Activated CD4-positive, alpha-beta T cell treated with anti-CD3 and anti-CD28 coated beads for 48 hours (primary cell): ENCODE measurements at regions not wholly inside any gene's neighbourhood (a gene's known extent, or its start where the extent isn't known, plus 50 kb on each side); places are given as distances from the start of the nearest gene placed in this dataset.
A peak's percentile ranks its signal among the peaks of the same experiment; 100 is the strongest.

Experiments used
- DNase-seq: peaks from one replicate; pipeline ENCODE4 v3.0.0-alpha.2; 2020

DNA sequence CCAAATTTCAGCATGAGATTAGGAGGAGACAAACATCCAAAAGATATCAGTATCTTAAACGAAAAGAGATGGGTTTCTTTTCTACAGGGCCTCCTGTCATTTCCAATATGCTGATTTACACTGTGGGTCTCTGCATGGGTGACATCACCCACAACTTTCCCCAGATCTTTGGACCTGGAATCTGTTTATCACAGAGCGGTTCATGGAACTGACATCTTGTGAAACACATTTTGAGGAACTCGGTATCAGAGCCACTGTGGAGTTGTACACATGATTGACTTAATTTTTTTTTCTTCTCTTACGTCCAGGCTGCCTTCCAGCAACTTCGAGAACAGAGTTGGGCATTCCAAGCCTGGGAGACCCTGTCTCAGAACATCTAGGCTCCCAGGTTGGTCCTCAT, 80.2 kb upstream of the SERP2 start:
- no peak for DNase-seq

DNA sequence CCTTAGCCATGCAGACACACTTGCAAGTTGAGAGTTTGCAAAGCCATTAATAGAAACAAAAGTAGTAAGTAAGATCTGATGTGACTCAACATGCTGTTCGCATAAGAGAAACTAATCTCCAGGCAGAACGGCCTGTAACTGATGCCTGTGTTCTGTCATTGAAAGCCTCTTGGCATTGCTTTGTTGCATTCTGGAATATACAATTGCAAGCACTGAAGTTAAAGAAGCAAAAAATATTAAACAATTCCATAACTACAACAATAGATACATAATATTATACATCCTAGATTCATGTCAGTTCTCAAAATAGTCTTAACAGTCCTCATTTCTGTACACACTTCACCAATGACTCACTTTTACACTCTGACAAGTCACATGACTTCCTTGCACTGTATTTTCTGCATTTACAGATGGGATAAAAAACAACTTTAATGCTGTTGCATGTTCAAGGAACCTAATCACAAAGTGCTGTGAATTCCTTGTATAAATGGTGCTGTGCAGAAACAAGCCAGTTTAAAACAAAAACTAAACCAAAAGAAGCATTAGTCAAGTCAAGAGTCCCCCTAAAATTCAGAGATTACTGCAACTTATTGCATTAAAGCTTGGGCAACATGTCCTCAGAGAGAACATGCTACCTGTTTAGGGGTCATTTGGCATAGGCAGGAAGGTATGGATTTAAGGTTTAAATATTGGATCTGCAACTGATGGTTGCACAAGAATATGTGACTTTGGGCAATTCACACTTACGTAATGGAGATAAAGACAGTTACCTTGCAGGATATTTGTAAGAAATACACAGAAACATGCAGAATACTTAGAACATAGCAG, 79.5 kb upstream of the SERP2 start:
- DNase-seq = no peak

DNA sequence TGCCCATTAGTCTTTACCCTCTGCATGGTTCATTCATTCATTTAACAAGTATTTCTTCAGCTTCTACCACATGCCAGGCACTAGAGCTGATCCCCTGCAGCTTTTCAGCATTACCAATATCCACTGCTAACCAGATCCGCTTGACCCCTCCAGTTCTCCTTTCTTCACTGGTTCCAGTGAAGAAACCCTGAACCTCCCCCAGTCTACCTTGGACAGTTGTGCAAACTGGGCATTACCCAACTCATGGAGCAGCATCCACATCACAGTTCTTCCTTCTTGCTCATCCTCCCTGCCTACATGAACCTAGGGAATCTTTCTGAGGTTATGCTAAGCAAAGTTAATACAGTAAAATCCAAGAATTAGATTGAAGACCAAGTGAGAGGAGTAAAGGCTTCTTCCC, 78.7 kb upstream of the SERP2 start:
- DNase-seq = no peak

DNA sequence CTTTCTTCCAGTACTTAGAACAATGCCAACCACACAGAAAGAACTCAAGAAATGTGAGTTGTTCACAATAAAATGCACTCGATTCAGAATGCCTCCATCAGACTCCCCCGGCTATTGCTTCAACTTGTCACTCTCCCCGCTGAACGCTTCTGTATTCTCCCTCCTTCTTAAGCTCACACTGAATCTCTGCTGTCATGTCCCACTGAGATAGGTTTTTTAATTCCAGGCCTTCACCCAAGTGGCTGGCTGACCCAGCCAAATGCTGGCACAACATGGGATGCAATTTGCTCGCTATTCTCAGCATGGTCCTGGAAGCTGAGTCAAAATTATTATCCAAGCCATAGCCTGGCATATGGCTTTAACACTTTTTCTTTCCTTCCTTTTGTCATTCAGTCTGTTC, 76.8 kb upstream of the SERP2 start:
- DNase-seq = no peak

DNA sequence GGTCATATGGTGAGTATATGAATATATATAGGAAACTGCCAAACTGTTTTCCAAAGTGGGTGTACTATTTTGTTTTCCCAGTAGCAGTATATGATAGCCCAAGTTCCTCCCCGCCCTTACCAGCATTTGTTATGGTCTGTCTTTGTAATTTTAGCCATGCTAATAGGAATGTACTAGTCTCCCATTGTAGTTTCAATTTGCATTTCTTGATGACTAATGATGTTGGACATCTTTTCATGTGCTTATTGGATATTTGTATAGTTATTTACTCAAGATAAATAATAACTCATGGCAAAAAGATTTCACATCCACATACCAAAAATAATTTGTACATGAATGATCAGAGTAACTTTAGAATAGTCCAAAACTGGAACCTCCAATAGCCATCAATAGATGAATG, 75.3 kb upstream of the SERP2 start:
- DNase-seq = no peak

DNA sequence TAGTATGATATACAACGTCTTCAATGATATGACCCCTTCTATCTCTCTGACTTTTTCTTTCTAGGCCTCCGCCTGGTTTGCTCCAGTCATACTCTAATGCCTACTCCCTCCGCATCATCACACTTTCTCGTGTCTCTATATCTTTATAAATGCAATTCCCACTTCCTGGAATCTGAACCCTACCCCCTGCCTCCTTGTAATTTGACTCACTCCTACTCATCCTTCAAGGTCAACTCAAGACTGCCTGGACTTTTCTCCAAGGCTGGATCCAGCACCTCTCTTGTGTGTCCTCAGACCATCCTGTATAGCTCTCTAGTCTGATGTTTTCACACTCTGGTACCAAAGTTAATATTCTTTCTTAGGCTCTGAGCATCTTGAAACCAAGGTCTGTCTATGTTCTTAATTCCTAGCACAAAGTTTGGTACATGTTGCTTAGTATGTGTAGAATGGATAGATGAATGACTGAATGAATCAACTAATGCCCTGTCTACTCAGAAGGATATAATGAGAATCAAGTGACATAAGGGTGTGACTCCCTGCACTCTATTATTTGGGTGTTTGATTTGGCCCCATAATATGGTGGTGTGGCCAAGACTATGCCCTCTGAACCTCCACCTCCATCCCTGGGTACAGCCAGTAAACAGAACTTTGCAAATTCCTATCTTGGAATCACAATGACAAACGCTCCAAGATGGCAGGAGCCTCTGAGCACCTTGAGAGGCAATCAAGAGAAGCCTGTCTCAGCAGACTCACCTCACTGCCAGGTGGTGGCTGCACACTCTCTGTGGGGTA, 74.3 kb upstream of the SERP2 start:
- no peak for DNase-seq

DNA sequence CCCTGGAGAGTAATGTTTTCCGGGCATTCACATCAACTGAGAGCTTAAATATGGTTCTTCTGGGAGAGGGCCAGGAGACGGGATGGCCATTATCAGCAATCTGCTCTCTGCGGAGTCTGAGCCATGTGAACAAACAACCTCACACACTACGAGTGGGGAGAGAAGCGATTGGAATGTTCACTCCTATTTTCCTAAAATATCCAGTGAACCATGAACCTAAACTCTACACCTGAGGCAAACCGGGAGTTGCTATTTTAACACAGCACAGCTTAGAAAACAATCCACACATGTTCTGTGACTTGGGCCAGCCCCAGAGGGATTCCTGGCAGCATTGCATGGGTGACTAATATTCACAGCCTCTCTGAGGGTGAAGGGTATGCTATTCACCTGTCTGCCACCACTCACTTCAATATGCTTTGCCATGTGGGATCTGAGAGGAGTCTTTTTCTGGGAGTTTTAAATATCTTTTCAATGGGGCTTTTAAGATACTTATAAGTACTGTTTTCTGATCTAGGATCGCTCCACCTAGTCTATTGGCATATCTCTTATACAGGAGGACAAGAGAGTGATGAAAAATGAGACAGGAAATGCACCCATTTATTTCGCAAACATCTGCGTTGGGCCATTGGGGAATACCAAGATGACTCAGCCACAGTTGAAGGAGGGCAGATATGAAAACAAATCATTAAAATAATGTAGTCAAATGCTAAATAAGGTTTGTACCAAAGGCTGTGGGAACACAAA, 72.6 kb upstream of the SERP2 start:
- peak; percentile 26 for DNase-seq

DNA sequence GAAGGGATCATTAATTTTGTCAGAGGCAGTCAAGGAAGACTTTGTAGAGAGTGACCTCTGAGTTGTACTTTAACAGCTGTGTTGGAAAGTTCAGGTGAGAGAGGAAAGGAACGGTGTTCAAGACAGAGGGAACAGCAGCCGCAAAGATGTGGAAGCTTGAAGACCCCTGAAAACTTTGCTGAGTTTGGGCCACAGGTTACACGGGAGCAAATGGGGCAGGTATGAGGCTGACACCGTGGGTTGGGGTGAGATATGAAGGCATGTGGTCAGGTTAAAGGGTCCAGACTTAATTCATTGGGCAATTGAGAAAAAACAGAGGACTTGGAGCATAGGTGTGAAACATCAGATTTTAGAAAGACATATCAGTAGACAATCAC, 72.0 kb upstream of the SERP2 start:
- no peak for DNase-seq

DNA sequence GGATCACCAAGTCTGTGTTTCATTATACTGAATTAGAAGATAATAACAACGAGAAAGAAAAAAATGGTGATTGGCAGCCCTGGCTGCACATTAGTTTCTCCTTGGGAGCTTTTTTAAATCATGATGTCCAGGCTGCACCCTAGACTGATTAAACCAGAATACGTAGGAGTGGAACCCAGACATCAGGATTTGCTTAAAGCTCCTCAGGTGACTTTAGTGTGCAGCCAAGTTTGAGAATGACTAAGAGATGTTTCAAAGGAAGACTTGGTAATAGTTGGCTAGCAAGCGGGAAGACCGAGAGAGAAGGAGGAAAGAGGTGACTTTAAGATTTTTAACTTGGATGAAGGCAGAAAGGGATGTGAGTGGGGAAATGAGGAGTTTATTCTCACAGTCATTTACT, 71.4 kb upstream of the SERP2 start:
- DNase-seq = no peak

DNA sequence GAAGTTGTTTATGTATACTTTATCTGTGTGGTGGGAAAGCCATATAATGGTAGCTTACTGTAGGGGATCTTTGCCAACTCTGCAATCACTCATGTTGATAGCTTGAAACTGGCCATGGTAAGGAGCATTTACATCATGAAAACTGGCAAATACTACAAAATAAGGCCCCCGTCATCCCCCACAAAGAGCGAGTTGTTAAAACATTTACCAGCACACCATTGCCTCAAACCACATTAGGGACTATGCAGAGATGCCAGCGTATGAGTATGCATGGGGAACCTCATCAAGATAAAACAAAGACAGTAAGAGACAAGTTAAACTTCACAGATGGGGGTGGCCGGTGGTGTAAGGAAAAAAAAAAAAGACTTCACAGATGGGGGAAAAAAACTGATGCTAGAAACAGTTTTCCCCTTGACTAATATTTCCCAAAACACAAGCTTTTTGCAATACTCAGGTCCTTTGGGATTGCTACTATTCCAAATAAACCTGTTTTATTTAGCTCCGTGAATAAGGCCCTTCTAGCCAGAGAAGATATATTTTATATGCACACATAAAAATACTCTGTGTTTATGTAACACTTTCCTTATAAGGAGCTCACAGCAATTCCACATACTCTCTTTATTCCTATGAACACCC, 70.6 kb upstream of the SERP2 start:
- no peak for DNase-seq

DNA sequence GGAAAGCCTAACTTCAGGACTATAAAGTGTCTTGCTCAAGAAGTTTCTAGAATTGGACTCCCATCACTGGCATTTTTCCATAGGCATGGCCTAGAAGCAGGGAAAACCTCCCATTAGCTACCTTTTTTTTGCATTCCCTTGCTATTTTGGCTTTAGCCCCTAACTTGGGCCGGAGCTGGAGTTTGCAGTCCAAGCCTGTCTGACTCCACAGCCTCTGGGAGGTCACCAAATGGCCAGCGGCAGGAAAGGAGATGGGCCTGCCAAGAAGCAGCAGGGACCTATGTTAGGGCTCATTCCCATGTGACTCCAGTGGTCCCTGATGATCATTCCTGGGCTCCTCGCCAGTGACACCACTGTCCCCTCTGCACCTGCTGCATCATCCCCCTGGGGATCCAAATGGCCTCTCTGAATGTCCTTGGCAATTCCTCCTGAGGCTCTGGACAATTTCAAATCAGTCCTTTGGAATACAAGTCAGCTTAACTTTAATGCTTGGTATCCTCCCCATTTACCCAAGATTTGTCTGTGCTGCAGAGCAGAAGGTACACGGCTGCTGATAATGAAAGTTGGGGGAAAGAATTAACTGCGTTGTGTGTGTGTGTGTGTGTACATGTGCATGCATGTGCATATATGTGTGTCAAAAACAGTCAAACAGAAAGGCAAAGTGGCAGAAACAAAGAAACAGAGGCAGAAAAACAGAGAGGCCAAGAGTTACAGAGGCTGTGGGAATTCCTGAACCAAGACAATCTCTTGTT, 69.8 kb upstream of the SERP2 start:
- DNase-seq = no peak

DNA sequence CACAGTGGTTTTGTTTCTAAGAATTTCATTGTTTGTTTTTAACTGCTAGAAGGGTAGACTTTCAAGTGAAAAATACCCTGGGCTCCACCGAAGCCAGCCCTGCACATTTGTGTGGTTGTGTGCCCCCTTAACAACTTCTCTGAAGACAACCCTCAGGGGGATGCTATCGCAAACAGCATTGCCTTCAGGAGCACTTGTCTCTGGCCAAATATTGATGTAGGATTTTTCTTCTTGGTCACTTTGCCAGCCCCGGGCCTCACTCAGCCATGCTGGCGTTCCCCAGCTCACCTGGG, 69.2 kb upstream of the SERP2 start:
- DNase-seq = no peak

DNA sequence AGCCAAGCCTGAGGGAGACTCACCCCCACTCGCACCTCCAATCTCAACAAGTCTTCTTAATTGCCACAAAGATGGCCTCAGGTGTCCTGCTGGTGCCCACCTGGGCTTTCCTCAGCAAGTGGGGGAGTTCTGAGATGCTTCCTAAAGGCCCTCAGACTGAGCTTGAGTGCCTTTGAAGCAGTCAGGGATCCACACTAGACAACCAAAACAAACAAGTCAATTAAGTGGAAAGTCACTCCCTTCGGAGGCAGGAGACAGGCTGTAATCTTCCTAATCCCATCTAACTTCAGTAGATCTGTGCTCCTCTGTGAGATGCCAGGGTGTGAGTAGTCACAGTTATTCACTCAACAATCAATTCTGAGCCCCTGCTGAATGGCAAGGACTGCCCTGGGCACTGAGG, 68.3 kb upstream of the SERP2 start:
- DNase-seq = no peak

DNA sequence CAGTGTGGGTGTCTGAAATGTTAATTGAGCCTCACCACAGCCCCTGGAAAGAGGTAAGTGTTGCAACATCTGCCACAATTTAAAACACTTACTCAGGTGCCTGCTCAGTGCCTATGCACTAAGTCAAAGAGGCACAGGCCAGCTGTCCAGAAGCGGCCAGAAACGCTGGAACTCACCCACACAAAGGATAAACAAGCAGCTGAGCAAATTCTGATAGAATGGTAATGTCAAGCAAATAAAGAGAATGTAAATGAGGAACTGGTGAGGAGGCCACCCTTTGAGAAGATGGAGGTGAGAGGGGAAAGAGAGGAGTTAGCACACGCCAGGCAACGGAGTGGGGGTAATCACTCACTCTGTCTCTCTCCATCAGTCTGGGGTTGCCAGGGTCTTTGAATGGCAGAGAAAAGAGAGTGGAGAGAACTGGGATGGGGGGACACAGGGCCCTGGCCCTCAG, 67.7 kb upstream of the SERP2 start:
- no peak for DNase-seq

DNA sequence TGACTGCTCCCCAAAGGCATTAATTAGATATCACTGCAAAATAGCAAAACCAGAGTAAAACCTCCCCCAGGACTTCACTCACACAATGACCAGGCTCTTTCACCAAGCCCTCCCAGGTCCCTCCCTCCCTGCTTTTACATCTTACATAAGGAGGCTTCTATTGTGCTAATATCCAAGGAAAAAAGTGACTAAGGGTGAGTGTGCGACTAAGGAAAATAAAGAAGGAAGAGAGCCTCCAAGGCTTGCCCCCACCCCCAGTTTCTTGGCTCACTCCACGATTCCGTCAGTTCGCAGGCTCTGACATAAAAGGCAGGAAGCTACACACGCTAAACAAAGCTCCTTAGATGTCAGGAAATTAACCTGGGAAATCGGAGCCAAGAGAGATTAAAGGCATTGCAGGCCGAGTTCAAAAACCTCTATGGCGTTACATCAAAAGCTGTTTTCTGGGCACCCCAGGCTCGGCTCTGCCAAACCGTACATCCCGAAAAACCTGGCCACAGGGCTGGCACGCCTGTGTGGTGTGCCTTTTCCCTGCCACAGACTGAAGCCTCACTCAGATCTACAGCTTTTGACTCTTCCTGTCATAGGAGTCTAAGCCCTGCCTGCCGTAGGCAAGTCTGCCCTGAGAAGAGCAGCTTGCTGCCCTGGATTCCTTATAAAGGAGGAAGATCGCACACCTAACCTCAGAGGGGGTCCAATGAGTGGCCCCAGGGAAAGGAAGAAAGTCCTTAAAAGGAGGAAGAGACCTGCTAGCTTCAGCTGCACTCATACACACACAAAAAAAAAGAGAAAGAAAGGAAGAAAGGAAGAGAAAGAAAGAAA, 67.0 kb upstream of the SERP2 start:
- no peak for DNase-seq

DNA sequence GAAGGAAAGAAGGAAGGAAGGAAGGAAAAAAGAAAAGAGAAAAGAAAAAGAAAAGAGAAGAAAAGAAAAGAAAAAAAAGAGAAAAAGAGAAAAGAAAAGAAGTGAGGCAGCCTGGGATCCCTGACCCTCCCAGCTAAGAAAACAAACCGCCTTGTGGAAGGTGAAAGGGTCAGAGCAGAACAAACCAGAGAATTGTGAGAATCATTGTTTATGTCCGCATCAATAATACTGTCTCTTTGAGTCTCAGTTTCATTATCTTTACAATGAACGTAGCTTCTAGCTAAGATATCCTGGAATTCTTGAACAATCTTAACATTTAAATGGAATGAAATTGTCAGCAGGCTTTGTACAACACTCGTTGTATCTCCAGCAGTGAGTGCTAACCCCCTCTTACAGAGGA, 66.4 kb upstream of the SERP2 start:
- no peak for DNase-seq

DNA sequence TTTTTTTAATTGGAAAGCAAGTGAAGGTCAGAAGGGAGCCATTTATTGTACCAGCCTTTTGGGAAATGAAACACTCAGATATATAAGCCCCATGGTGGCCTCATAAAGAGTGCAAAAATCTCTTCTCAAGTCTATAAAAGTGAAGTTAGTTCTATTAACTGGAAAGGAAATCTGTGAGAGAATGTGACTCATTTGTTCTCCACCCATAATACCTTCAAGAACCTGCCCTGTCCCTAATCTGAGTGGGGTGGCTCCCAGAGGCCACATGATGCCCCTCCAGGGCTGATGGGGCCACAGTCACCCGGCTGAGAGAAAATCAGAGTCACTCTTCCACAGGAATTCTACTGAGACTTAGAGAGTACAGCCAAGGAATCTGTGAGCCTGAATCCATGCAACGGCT, 65.8 kb upstream of the SERP2 start:
- no peak for DNase-seq

DNA sequence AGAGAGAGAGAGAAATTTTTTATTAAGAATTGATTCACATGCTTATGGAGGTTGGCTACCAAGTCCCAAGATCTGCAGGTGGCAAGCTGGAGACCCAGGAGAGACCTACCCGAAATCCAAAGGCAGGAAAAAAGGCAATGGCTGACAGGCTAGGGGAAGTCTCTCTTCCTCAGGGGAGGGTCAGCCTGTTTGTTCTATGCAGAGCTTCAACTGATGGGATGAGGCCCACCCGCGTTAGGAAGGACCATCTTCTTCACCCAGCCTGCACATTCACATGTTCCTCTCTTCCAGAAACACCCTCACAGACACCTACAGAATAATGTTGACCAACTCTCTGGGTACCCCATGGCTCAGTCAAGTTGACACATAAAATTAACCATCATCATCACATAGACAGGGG, 65.3 kb upstream of the SERP2 start:
- no peak for DNase-seq

DNA sequence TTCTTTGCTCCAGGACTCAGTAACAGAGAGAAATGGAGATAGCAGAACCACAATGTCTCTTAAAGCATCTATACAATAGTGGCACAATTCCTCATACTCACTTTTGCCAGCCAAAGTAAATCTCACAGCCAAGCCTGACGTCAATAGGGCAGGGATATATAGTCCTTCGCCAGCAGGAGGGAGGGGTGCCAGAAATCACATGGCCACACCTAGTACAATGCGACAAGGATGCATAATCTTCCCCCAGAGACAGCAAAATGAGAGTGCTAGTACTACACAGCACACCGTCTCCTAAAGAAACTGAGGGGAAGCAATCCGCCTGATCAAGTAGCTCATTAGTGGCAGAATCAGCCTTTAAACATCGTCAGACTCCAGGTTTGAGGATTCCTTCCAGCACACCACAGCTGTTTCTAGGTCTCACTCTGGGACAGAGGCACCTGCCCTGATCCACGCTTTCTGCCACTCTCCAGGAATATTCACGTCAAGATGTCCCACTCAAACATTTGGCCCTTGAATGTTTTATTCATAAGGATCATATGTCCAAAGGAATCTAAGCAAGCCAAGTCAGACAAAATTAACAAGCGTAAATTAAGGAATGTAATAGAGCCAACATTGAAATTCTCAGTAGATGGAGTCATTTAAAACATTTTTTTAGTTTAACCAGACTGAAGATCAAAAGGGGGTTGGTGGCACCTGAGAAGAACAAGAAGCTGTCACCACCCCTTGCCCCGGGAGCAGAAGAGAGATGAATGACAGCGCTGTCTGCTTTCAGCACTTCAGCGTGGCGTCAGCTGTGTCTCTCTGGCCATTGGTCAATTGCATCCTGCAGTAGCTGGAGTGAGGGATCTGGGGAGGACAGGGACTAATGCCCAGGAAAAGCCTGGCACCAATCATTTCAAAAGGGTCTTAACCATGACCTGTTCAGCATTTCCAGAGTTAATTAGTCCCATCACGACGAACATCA, 63.5 kb upstream of the SERP2 start:
- DNase-seq = no peak

DNA sequence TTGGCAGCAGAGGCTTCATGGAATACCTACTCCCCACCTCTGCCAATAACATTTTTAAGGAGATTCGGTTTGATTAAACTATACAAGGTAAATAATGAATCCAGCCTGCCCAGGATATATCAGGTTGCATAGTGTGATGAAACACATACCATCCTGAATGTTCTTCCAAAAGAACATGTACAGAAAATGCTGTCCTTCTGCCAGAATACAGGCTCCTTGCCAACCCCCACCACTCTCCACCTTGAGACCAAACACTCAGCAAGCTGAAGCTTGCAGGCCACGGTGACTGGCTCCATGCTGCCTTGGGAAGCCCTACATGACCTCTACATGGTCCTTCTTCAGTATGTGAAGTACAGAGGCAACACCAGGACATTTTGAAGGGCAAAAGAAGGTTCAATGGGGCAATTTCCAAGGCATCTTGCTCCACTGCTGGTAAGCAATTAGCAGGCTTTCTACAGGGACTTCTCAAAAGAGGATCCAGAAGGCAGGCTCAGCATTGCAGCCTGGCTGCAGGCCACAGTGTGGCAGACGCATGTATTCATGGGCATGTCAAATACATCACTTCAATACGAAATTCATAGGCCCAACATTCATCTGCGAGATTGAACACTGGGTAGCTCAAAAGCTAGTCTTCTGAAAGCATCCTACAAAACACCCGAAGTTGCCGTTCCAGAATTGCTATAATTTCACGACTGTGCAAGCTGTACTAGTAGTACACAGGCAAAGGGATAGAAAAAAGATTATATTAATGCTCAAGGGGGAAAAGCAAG, 62.4 kb upstream of the SERP2 start:
- no peak for DNase-seq
